ENCODE measurements at regions not wholly inside any gene's neighbourhood (a gene's known extent, or its start where the extent isn't known, plus 50 kb on each side); places are given as distances from the start of the nearest gene placed in this dataset.

DNA sequence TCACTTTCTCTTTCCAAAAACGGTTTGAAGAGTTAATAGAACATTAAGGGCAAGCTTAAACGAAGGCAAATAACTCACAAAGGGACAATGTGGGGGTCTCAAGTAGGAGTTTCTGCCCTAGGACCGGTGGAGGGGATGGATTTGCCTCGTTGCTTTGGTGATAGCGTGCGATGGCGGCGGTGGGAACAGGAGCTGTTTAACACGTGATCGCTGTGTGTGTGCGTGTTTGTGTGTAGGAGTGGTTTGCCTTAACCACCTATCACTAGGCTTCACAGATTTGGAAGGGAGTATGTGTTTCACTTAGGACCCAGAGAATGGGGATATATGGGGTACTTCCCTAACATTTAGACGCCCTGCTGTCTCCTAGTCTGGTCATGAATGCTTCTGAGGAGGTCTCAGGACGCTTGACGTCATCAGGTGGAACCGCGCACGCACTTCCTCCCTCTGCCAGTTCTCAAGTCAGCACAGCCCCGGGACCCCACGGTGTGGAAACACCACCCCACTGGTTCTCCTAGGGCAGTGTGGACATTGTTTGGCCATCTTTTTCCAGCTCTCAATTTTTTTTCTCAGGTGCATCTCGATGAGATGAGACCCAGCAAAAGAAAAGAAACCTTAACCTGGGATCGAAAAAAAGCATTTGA lies 231.2 kb downstream of the ATP23 start:
- TF ChIP-seq, protein P1, sequence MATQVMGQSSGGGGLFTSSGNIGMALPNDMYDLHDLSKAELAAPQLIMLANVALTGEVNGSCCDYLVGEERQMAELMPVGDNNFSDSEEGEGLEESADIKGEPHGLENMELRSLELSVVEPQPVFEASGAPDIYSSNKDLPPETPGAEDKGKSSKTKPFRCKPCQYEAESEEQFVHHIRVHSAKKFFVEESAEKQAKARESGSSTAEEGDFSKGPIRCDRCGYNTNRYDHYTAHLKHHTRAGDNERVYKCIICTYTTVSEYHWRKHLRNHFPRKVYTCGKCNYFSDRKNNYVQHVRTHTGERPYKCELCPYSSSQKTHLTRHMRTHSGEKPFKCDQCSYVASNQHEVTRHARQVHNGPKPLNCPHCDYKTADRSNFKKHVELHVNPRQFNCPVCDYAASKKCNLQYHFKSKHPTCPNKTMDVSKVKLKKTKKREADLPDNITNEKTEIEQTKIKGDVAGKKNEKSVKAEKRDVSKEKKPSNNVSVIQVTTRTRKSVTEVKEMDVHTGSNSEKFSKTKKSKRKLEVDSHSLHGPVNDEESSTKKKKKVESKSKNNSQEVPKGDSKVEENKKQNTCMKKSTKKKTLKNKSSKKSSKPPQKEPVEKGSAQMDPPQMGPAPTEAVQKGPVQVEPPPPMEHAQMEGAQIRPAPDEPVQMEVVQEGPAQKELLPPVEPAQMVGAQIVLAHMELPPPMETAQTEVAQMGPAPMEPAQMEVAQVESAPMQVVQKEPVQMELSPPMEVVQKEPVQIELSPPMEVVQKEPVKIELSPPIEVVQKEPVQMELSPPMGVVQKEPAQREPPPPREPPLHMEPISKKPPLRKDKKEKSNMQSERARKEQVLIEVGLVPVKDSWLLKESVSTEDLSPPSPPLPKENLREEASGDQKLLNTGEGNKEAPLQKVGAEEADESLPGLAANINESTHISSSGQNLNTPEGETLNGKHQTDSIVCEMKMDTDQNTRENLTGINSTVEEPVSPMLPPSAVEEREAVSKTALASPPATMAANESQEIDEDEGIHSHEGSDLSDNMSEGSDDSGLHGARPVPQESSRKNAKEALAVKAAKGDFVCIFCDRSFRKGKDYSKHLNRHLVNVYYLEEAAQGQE (IDR thresholded peaks at IDR 0.05; ENCODE audit: insufficient read depth in 1 of 2, low read depth in 2 of 2, low read length in 1 of 2), result no peak
- TF ChIP-seq, protein P2, sequence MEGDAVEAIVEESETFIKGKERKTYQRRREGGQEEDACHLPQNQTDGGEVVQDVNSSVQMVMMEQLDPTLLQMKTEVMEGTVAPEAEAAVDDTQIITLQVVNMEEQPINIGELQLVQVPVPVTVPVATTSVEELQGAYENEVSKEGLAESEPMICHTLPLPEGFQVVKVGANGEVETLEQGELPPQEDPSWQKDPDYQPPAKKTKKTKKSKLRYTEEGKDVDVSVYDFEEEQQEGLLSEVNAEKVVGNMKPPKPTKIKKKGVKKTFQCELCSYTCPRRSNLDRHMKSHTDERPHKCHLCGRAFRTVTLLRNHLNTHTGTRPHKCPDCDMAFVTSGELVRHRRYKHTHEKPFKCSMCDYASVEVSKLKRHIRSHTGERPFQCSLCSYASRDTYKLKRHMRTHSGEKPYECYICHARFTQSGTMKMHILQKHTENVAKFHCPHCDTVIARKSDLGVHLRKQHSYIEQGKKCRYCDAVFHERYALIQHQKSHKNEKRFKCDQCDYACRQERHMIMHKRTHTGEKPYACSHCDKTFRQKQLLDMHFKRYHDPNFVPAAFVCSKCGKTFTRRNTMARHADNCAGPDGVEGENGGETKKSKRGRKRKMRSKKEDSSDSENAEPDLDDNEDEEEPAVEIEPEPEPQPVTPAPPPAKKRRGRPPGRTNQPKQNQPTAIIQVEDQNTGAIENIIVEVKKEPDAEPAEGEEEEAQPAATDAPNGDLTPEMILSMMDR (IDR thresholded peaks at IDR 0.05), result no peak
- TF ChIP-seq POLR2AphosphoS5 (IDR thresholded peaks at IDR 0.05; ENCODE audit: low read depth, low read length) (no peak), TCF7L2 (IDR thresholded peaks at IDR 0.05; ENCODE audit: low read depth, low read length) (no peak), SIN3A (IDR thresholded peaks at IDR 0.05; ENCODE audit: borderline replicate concordance, insufficient read depth, low read depth, low read length) (no peak)
- Histone ChIP-seq H3K9me3 (ENCODE audit: control insufficient read depth, insufficient read depth, low read depth, low read length) (no peaks in the 10 kb centered on the region), H3K36me3 (ENCODE audit: control insufficient read depth, insufficient read depth, low read length) (no peaks in the 10 kb centered on the region), H3K4me3 (ENCODE audit: low read depth in 2 of 2, low read length in 2 of 2) (no peak overlapping the region), H3K27me3 (ENCODE audit: control insufficient read depth, insufficient read depth, low read length) (no peaks in the 10 kb centered on the region), H3K27ac (ENCODE audit: low read length) (no peak overlapping the region), H3K4me1 (ENCODE audit: control insufficient read depth, insufficient read depth, low read length) (no peaks in the 10 kb centered on the region)
- intact Hi-C loops (cut with micrococcal nuclease; ENCODE audit: unreplicated experiment), result no loop called here
- no TSS peak for BruUV-seq (replicated peaks)
- in situ Hi-C loops (cut with HindIII; ENCODE audit: low pct_unique_long_range_greater_than_20kb, low sequenced_read_pairs), result no loop called here
- CTCF ChIA-PET, result no interaction called here
- DNase-seq (ENCODE audit: low read depth, low spot score) (no peak), ATAC-seq (no peak)
- POLR2A ChIA-PET, result no interaction called here

DNA sequence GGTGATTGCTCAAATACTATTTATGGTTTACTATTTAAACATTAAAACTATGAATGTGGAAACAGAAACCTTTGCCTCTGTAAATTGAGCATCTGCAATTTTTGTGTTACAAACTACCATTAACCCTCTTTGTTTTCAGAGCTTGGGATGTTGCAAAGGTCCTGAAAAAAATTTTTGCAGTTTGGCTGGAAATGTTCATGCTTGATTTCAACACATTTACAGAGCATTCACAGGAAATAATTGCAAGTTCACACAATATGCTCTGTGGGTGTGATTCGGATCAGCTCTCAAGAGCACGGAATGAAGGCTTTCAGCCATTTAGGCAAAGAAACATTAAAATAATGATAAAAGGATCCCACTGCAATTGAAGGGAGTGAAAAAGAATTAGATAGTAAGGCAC lies 232.9 kb downstream of the ATP23 start:
- DNase-seq (ENCODE audit: low read depth, low spot score), result no peak
- Histone ChIP-seq H3K9me3 (ENCODE audit: control insufficient read depth, insufficient read depth, low read depth, low read length) (no peaks in the 10 kb centered on the region), H3K27me3 (ENCODE audit: control insufficient read depth, insufficient read depth, low read length) (0 out of 2 replicates have a peak, but pooled peaks cover 2% of the 10 kb centered on the region), H3K36me3 (ENCODE audit: control insufficient read depth, insufficient read depth, low read length) (no peaks in the 10 kb centered on the region), H3K27ac (ENCODE audit: low read length) (no peak overlapping the region), H3K4me1 (ENCODE audit: control insufficient read depth, insufficient read depth, low read length) (no peaks in the 10 kb centered on the region), H3K4me3 (ENCODE audit: low read depth in 2 of 2, low read length in 2 of 2) (no peak overlapping the region)
- no peak for ATAC-seq
- intact Hi-C loops (cut with micrococcal nuclease; ENCODE audit: unreplicated experiment) (no loop called here), in situ Hi-C loops (cut with HindIII; ENCODE audit: low pct_unique_long_range_greater_than_20kb, low sequenced_read_pairs) (no loop called here)
- CTCF ChIA-PET, result no interaction called here
- TF ChIP-seq, protein P1 (IDR thresholded peaks at IDR 0.05; ENCODE audit: insufficient read depth in 1 of 2, low read depth in 2 of 2, low read length in 1 of 2), result no peak
- TF ChIP-seq SIN3A (IDR thresholded peaks at IDR 0.05; ENCODE audit: borderline replicate concordance, insufficient read depth, low read depth, low read length), result no peak
- TF ChIP-seq POLR2AphosphoS5 (IDR thresholded peaks at IDR 0.05; ENCODE audit: low read depth, low read length), result no peak
- POLR2A ChIA-PET, result no interaction called here
- no TSS peak for BruUV-seq (replicated peaks)

Data from Panc1 (cell line).